Osteoblast (primary cell): ENCODE measurements at regions not wholly inside any gene's neighbourhood (a gene's known extent, or its start where the extent isn't known, plus 50 kb on each side); places are given as distances from the start of the nearest gene placed in this dataset.

Experiments used
- DNase-seq: peaks from one replicate; pipeline ENCODE4 v3.0.0; 2011; ENCODE audit warnings: low spot score, mixed read lengths; ENCODE audit not compliant: insufficient read length; ENCODE audit errors: missing footprints
- H2AFZ ChIP-seq: 2 replicates; pipeline ENCODE4 v1.6.0; 2011; ENCODE audit warnings: mild to moderate bottlenecking, low read length
- H3K27ac ChIP-seq: 2 replicates; pipeline ENCODE4 v1.5.1; 2011; ENCODE audit warnings: mild to moderate bottlenecking, low read depth, low read length, moderate library complexity
- H3K27me3 ChIP-seq: 2 replicates; pipeline ENCODE4 v1.6.0; 2012; ENCODE audit warnings: mild to moderate bottlenecking, control low read depth, inconsistent platforms, low read length, moderate library complexity; ENCODE audit not compliant: insufficient read depth
- H3K36me3 ChIP-seq: 2 replicates; pipeline ENCODE4 v1.5.1; 2011; ENCODE audit warnings: mild to moderate bottlenecking, low read length, control low read depth, moderate library complexity; ENCODE audit not compliant: insufficient read depth
- H3K4me1 ChIP-seq: 2 replicates; pipeline ENCODE4 v1.5.1; 2011; ENCODE audit warnings: mild to moderate bottlenecking, low read length, control low read depth, moderate library complexity; ENCODE audit not compliant: insufficient read depth
- H3K4me2 ChIP-seq: 2 replicates; pipeline ENCODE4 v1.6.0; 2011; ENCODE audit warnings: mild to moderate bottlenecking, low read length; ENCODE audit not compliant: insufficient read depth
- H3K4me3 ChIP-seq: fragments of 200-600 bp; sonication (generic); 3 replicates; pipeline ENCODE4 v1.5.1; 2012; ENCODE audit warnings: mild to moderate bottlenecking, low read length, inconsistent platforms; ENCODE audit not compliant: insufficient read depth
- H3K79me2 ChIP-seq: 2 replicates; pipeline ENCODE4 v1.6.0; 2012; ENCODE audit warnings: mild to moderate bottlenecking, low read length, control low read depth, inconsistent platforms; ENCODE audit not compliant: insufficient read depth
- H3K9me3 ChIP-seq: 2 replicates; pipeline ENCODE4 v1.5.1; 2011; ENCODE audit warnings: low read depth, low read length, control low read depth
- H4K20me1 ChIP-seq: 2 replicates; pipeline ENCODE4 v1.6.0; 2012; ENCODE audit warnings: mild to moderate bottlenecking, low read length, control low read depth; ENCODE audit not compliant: insufficient read depth
- CTCF ChIP-seq: IDR thresholded peaks from 2 replicates; pipeline ENCODE4 v1.5.1; 2011; ENCODE audit warnings: mild to moderate bottlenecking, low read depth, low read length, moderate library complexity; ENCODE audit errors: extremely low read depth

- Histone ChIP-seq H3K4me2 (no peak overlapping the region), H4K20me1 (no peaks in the 10 kb centered on the region), H3K79me2 (no peaks in the 10 kb centered on the region), H3K27me3 (no peaks in the 10 kb centered on the region), H3K9me3 (peaks cover 2% of the 10 kb centered on the region), H3K4me1 (no peaks in the 10 kb centered on the region), H2AFZ (no peak overlapping the region), H3K4me3 (no peak overlapping the region), H3K27ac (no peak overlapping the region), H3K36me3 (no peaks in the 10 kb centered on the region)
- no peak for DNase-seq
- no peak for TF ChIP-seq CTCF
These were observed 589.9 kb downstream of the DNAH5 start for GRCh38 chr5:13354611-13355010.

- H2AFZ ChIP-seq = no peak overlapping the region
- no peak overlapping the region for H3K27ac ChIP-seq
- no peaks in the 10 kb centered on the region for H4K20me1 ChIP-seq
- H3K79me2 ChIP-seq = no peaks in the 10 kb centered on the region
- H3K4me3 ChIP-seq = no peak overlapping the region
- no peak for TF ChIP-seq CTCF
- H3K9me3 ChIP-seq = peaks cover 2% of the 10 kb centered on the region
- H3K36me3 ChIP-seq = no peaks in the 10 kb centered on the region
- no peaks in the 10 kb centered on the region for H3K27me3 ChIP-seq
- no peak for DNase-seq
- H3K4me2 ChIP-seq = no peak overlapping the region
- no peaks in the 10 kb centered on the region for H3K4me1 ChIP-seq
These were observed 593.7 kb downstream of the DNAH5 start for GRCh38 chr5:13350767-13351166.

- H3K9me3 ChIP-seq = no peaks in the 10 kb centered on the region
- H3K4me3 ChIP-seq = no peak overlapping the region
- no peaks in the 10 kb centered on the region for H3K79me2 ChIP-seq
- H4K20me1 ChIP-seq = no peaks in the 10 kb centered on the region
- no peak overlapping the region for H3K27ac ChIP-seq
- no peaks in the 10 kb centered on the region for H3K27me3 ChIP-seq
- TF ChIP-seq CTCF = no peak
- no peak overlapping the region for H2AFZ ChIP-seq
- no peaks in the 10 kb centered on the region for H3K36me3 ChIP-seq
- H3K4me2 ChIP-seq = no peak overlapping the region
- DNase-seq = no peak
- H3K4me1 ChIP-seq = no peaks in the 10 kb centered on the region
These were observed 595.9 kb downstream of the DNAH5 start for GRCh38 chr5:13348568-13348967.

- no peak for DNase-seq
These were observed 598.1 kb downstream of the DNAH5 start for GRCh38 chr5:13346401-13346800.

More at GRCh38 chr5:13346401-13346800, 598.1 kb downstream of the DNAH5 start:
- Histone ChIP-seq H3K27me3 (no peaks in the 10 kb centered on the region), H2AFZ (no peak overlapping the region), H3K4me3 (no peak overlapping the region), H3K9me3 (no peaks in the 10 kb centered on the region), H4K20me1 (no peaks in the 10 kb centered on the region), H3K4me2 (no peak overlapping the region), H3K36me3 (no peaks in the 10 kb centered on the region), H3K79me2 (no peaks in the 10 kb centered on the region), H3K4me1 (no peaks in the 10 kb centered on the region), H3K27ac (no peak overlapping the region)
- no peak for TF ChIP-seq CTCF
